Right renal pelvis (tissue), 4 donors: ENCODE measurements at regions not wholly inside any gene's neighbourhood (a gene's known extent, or its start where the extent isn't known, plus 50 kb on each side); places are given as distances from the start of the nearest gene placed in this dataset.

Experiments
- DNase-seq, 4 donors: peaks; one replicate each; pipeline ENCODE4 v3.0.0-alpha.2; 2013; ENCODE audit warnings: low read depth in 4 of 4, low spot score in 3 of 4, missing footprints in 1 of 4

DNA sequence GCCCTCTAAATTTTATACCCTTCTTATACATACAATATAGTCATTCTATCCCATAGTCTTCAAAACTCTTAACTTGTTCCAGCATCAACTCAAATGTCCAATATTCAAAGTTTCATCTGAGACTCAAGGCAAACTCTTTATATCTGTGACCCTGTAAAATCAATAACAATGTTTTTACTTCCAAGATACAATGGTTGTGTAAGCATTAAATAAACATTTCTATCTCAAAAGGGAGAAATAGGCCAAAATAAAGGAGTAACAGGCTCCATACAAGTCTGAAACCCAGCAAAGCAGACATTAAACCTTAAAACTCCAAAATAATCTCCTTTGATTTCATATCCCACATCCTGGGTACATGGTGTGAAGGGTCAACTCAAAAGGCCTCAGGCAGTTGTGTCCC lies 1299.1 kb downstream of the MRPL39 start:
- no peak for DNase-seq

DNA sequence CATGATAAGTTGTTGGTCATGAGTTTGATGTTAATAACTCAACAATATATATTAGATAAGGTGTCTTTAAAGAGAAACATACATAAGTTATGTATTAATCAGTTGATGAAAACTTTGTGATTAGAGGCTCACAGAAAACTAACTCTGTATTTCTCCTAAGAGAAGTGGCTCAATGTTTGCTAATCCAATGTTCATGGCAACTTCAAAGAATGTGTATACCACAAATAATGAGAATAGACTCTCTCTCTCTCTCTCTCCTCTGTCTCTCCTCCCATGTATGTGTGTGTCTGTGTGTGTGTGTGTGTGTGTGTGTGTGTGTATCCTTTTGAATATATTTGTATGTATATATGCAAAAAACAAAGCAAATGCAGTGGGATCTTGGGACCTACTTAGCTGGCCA lies 1304.9 kb downstream of the MRPL39 start:
- DNase-seq: no peak

DNA sequence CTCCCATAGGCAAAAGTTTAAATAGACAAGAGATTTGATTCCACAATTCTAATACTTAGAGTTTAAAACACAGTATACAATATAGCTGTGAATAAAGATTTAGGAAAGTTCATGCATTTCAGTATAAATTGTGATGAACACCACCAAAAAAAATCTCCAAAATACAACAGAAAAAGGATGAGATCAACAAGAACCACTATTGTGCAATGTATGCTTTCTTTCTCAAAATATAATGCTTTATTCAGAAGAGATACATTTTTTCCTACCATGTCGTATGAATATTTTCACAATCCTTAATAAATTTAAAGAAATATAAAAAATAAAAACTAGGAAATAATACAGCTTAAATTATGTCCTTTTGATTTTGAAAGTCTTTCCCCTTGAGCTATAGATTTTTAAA lies 1309.2 kb downstream of the MRPL39 start:
- DNase-seq: no peak

DNA sequence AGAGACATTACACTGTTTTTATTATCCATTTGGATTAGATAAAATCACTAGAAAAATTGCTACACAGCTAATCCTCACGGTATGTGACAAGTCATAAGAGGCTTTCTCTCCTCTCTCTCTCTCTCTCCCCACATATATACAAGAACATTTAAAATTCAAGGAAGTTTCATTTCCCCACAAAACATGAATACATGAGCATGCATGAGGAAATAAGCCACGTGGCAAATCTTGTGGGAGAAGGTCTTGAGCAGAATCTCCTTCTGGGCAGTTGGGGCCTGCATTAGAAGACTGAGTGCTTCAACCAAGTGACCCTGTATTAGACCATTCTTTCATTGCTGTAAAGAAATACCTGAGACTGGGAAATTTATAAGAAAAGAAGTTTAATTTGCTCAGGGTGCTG lies 1313.1 kb downstream of the MRPL39 start:
- DNase-seq: no peak

DNA sequence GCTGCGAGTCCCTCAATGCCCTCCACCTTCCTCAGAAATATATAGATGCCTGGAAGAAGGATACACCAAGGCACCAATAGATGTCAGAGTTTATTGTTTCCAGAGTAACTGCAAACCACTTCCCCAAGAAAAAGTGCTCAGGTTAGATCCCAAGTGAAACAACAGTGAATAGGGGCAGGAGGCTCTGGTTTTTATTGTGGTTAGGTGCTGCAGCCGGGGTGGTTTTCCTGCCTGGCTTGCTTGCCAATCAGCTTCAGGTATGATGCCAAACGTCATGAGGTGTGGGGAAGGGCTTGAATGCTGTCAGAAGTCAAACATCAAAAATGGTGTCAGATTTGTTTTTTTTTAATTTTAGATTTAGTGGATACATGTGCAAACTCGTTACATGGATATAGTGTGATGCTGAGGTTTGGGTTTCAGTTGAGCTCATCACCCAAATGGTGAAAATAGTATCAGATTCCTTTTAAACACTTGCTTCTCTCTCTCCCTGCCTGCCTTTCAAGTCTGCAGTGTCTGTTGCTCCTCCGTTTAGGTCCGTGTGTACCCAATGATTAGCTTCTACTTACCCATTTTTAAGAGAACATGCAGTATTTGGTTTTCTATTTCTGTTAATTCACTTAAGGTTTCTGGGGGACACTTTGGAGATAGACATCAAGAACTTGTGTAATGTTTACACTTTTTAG lies 1317.0 kb downstream of the MRPL39 start:
- no peak for DNase-seq

DNA sequence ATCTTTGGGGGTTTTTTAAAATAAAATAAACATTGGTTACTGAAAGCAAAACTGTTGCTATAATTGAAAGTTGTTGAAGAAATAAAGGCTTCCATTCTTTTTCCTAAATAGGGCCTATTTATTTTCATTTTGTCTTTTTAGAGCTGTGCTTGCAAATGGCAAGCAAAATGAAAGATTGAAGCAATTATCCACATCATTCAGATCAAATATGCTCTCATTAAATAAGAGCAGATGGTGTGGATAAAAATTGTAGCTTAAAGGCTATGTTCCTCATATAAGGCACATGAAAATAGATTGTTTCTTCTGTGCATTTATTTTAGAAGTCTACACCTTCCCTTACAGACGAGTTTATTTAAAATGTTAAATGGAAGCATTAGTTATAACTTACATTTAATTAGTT lies 1317.7 kb downstream of the MRPL39 start:
- no peak for DNase-seq

DNA sequence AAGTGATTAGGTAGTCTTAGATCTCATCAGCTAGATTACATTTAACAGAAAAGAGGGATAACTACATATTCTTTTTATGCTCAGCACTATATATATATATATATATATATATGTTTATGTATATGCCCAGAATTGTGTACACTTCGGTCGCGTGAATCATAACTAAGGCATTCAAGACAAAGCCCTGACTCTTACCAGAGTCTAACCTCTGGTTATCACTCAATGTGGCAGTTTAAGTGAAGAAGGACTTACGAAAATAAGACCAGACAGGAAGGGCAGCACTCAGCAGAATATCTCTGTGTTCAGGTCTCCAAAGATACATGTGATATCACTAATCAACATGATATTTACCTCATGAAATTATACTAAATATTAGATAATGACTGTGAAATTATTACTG lies 1326.7 kb downstream of the MRPL39 start:
- no peak for DNase-seq

DNA sequence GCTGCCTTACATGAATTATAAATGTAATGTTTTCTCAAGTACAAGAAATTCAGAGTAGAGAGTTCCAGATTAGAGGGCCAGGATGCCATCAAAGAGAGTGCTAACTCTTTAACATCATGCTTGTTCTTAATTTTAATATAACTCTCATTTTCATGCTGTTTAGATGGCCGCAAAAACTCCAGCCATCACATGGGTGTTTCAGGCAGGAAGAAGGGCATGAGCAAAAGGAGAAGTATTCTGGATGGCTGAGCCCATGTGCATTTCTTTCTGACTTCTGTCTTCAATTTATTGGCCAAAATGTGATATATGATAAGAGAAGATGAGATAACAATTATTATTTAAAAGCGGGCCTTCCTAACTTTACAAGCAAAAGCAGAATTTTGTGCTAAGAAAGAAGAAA lies 1328.6 kb downstream of the MRPL39 start:
- no peak for DNase-seq

DNA sequence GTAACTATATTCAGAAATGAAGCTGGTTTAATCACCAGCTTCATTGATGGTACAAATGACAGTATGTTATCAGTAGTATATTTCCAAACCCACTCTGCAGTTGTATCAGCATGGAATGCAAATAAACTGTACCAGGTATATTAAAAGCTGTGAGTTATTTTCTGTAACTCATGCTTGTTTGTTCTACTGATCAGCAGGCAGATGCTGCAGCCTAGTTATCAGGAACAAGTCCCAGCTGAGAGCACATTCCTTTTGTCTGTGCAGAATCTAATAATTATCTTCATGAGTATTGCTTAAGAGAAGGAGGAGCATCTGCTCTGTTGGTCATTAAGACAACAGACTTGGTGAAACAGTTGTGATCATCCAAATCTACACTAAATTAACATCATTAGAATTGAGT lies 1331.1 kb downstream of the MRPL39 start:
- no peak for DNase-seq

DNA sequence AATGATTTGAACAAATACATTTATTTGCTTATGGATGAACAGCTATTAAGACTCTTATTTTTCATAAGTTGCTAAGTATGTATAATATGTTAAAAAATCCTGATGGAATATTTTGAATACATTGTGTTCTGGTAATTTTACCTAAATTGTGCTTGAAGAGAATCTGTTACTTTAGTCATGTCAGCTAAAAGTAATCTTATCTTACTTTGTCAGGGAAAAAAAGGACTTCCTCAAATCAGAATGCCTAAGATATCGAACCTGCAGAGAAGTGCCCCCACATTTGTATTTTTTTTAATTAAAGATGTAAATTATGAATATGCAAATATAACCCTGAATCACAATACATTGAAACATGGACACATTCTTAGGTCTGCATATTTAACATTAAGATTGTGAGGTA lies 1331.7 kb downstream of the MRPL39 start:
- DNase-seq: no peak

DNA sequence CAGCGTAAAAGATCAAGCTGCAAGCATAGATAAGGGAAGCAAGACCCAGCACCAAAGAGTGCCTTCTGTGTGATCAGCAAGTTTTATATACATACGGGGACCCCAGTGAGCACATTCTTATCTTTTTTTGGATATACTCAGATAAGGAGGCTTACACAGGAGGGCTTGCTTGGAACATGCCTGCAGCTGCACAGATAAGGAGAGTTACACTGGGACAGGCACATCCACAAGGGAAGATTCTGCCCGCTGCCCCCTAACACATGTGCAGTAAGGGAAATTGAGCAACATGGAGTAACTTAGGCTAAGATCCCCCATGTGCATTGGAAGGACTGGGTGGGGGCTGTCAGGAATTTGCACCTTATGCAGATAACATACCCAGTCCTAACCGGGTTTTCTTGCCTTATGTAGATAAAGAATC lies 1334.8 kb downstream of the MRPL39 start:
- DNase-seq: no peak

DNA sequence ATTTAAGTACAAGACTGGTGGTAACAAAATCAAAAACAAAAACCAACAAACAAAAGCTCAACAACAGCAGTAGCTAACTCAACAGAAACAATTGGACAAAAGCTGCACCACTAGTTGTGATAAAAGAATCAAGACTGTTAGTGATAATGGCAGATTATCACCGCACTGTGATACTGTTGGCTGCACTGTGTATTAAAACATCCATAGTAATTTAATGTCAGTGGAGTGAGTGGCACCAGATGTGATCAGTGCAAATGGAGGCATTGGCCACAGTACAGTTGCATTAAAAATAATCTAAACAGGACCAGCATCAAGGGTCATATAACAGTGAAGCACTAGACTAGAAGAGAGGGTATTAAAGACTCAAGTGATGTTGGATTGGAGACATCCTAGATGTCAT lies 1341.3 kb downstream of the MRPL39 start:
- no peak for DNase-seq

DNA sequence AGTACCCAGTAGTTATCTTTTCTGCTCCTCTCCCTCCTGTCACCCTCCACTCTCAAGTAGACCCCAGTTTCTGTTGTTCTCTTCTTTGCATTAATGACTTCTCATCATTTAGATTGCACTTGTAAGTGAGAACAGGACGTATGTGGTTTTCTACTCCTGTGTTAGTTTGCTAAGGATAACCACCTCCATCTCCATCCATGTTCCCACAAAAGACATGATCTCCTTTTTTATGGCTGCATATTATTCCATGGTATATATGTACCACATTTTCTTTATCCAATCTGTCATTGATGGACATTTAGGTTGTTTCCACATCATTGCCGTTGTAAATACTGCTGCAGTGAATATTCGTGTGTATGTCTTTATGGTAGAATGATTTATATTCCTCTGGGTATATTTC lies 1346.5 kb downstream of the MRPL39 start:
- no peak for DNase-seq

DNA sequence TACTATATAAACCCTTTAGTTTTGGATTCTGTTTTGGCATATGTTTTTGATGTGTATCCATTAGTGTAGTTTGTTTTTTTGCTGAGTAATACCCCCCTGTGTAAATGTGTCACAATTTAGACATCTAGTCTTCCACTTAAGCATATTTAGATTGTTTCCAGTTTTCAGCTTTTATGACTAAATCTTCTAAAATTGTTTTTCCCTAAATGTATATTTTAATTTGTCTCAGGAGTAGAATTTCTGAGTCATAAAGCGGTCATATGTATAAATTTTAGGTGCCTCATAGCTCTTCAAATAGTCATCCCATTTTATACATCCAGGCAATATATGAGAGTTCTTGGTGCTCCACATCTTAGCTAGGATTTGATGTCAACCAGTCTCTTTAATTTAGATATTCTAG lies 1348.0 kb downstream of the MRPL39 start:
- DNase-seq: no peak

DNA sequence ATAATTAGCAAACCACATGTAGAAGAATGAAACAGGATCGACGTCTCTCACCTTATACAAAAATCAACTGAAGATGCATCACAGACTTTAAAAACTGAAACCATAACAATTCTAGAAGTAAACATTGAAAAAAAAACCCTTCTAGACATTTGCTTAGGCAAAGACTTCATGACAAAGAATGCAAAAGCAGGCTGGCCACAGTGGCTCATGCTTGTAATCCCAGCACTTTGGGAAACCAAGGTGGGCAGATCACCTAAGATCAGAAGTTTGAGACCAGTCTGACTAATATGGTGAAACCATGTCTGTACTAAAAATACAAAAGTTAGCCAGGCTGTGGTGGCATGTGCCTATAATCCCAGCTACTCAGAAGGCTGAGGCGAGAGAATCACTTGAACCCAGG lies 1351.7 kb downstream of the MRPL39 start:
- no peak for DNase-seq

DNA sequence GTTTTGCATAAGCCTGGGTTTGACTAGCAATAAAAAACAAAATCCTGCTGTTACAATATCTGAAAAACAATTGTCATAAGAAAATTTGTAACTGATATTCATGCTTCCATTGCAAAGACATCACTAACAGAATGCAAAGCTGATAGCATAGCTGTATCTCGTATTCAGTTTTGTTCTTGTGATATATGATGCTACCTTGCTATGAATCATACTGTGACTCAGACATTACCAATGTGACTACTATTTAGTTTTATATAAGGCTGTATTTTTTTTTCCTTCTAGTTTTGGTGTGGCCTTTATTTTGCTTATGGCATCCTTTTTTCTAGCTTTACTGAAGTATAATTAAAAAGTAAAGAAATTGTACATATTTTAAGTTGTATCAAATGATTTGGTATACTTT lies 1381.8 kb downstream of the MRPL39 start:
- DNase-seq: no peak

DNA sequence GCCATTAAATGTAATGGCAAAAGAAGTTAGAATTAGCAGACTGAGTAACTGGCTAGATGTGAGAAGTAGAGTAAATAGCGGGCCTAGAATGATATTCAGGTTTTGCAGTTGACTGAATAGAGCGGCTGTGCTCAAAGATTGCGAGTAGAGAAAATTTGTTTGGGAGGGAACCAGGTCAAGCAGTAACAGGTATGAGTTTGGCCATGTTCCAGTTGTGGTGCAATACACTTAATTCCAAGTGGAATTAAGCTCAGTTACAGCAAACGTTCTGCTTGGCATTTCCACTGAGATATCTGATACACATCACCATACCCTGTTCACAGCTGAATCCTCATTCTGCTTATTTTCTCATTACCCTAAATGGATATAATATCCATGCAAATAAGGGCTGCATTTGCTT lies 1382.9 kb downstream of the MRPL39 start:
- DNase-seq: no peak

DNA sequence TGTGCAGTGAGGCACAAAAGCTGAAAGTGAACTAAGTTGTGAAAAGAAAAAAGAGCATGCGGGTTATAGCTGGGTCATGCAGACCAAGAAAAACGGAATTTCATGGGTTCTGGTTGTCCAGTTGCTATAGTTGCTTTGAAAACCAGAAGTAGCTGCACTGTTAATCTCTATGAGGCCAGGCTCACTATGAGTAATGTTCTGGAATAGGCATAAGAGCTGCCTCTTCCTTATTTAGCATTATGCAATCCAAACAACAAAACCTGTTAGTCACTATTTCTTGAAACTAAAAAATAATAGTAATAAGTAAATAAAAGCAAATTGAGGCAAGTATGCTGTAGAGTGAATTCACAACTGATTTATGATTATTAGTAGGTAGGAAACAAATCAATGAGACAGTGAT lies 1383.7 kb downstream of the MRPL39 start:
- no peak for DNase-seq

DNA sequence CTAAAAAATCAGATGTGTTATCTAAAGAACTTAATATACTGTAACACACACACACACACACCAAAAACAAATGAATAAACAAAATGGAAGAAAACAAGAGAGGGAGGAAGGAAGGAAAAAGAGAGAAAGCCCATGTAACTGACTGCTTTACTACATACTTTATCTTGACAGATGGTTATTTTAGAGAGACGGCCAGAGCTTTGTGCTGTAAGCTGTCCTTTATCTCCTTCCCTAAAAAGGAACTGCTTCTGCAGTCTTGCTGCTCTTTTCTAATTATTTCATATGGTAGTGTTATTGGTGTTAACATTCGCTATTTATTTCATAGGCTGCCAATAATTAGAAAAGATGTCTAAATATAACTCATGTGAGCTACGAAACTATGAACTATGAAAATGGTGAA lies 1384.6 kb downstream of the MRPL39 start:
- DNase-seq: no peak

DNA sequence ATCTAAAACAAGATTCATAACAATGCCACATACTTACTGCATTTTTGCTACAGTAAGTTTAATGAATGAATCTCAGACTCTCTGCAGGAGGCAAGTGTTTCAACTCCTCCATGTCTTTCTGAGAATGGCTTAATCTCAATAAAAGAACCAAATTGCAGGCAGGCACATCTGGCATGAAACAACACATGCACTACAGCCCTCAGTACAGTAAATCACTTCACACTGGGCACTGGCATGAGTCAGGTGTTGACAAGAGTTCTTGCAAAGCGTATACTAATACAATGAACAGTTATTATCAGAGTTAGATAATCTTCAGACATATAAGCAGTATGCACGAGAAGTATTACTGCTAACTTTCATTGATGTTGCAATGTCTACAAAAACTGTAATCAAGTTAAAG lies 1386.8 kb downstream of the MRPL39 start:
- no peak for DNase-seq

DNA sequence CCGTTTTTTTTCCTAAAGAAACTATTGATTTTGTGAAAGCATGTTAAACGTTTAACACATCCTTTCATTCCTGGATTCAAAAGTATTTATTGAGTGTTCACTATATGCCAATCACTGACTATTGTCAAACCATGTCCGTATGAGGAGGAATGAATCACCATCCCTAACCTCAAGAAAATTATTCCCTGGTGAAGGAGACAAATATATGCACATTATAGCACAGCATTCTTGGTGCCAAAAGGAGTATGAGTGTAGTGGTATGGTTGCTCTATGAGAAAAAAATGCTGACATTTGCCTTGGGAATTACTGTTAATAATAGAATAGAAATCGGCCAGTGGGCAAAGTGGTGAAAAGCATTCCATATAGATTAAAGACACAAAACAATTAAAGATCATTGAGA lies 1390.1 kb downstream of the MRPL39 start:
- DNase-seq: no peak

DNA sequence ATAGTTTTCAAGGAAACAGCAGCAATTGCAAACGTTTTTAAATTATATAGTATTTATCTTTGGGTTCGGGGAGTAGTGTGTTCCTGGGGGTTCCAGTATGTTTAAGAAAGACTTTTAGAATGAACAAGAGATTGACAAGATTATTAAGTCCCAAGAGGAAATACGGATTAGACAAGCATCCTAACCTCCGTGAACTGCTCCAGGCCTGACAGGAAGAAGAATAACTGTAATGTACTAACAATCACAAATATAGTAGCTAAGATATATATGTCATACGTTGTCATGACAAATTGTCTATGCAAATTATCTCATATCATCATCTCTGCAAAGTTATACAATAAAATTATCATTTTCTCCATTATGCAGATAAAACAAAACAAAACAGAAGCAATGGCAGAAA lies 1397.2 kb downstream of the MRPL39 start:
- DNase-seq: no peak

DNA sequence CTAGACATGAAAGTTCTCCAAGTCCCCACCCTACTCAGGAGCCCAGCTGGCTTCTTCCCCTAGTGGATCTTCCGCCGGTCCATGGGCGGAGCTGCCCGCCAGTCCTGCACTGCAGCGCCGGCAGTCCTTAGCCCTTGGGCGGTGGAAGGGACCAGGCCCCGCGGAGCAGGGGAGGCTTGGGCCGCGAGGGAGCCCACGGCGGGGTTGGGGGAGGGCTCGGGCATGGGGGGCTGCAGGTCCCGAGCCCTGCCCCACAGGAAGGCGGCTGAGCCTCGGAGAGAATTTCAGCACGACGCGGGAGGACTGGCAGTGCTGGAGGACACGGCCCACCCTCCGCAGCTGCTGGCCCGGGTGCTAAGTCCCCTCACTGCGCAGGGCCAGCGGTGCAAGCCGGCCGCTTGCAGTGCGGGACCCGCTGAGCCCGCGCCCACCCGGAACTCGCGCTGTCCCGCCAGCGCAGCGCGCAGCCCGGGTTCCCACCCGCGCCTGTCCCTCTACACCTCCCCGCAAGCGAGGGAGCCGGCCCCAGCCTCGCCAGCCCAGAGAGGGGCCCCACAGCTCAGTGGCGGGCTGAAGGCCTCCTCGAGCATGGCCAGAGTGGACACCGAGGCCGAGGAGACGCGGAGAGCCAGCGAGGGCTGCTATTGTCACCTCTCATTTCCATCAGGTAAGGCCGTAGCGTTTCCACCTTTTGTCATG lies 1398.6 kb downstream of the MRPL39 start:
- DNase-seq: no peak
